Tibial artery (tissue), 4 donors: ENCODE measurements at regions not wholly inside any gene's neighbourhood (a gene's known extent, or its start where the extent isn't known, plus 50 kb on each side); places are given as distances from the start of the nearest gene placed in this dataset.

Source experiments
- DNase-seq, 2 donors: peaks; one replicate each; pipeline ENCODE4 v3.0.0-alpha.2; 2019
- H3K27ac ChIP-seq, 2 donors: fragments of 200-600 bp; sonication (generic) in 1 of 2; 1 replicate in 1 of 2; 2 replicates in 1 of 2; pipeline ENCODE4 v1.5.1; 2018 to 2019; ENCODE audit warnings: mild to moderate bottlenecking in 1 of 2
- H3K27me3 ChIP-seq, 2 donors: fragments of 200-600 bp; sonication (generic) in 1 of 2; one replicate each; pipeline versions ENCODE4 v1.5.1 to v1.6.0; 2016 to 2019
- H3K36me3 ChIP-seq, 3 donors: fragments of 200-600 bp; sonication (generic) in 2 of 3; one replicate each; pipeline ENCODE4 v1.5.1; 2016 to 2019; ENCODE audit warnings: mild to moderate bottlenecking in 2 of 3
- H3K4me1 ChIP-seq, 4 donors: fragments of 200-600 bp; sonication (generic) in 2 of 4; 1 replicate in 3 of 4; 2 replicates in 1 of 4; pipeline ENCODE4 v1.5.1; 2016 to 2019
- H3K4me3 ChIP-seq, 2 donors: fragments of 200-600 bp; sonication (generic) in 1 of 2; 1 replicate in 1 of 2; 2 replicates in 1 of 2; pipeline ENCODE4 v1.5.1; 2018 to 2019; ENCODE audit warnings: mild to moderate bottlenecking in 2 of 2
- H3K9me3 ChIP-seq, 3 donors: fragments of 200-600 bp; sonication (generic) in 1 of 3; one replicate each; pipeline ENCODE4 v1.5.1; 2016 to 2019
- intact Hi-C: fragments of 100-400 bp; cut with DNase I; formaldehyde crosslinking; loops from one replicate; pipeline ENCODE4 v1.15.0; 2023; ENCODE audit warnings: low total_unique reads
- TF ChIP-seq, protein P1 (sequence below), 2 experiments: fragments of 200-600 bp in 1 of 2; fragments of 450-650 bp in 1 of 2; IDR thresholded peaks; one replicate each; pipeline ENCODE4 v1.5.1; 2017 to 2019; ENCODE audit warnings: antibody characterized with exemption in 2 of 2, mild to moderate bottlenecking in 1 of 2, moderate library complexity in 1 of 2

DNA sequence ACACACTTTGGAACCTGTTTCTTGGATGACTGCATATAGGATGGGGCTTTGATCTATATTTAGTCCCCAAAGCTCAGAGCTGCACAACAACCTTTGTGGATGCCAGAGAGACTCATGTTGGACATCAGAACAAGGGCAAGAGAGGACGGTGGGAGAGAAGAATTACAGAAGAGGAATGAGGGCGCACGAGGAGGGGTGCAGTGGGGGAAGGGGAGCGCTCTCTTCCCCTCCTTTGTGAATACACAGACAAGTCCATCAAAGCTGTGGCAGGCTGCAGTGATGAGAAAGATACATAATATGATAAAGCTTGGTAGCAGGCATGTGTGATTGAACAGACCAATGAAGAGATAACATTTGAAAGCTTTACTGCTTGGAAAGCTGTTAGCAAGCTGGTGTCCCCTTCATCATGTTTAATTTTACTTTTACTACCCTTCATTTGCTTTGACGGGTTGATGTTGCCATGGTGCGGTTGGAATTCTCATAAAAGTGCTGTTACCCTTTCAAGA is 857.8 kb downstream of the KCNMA1 start:
- intact Hi-C loops = no loop called here
- peak overlapping the region in 1 of 2 donors; percentile 43 for H3K27ac ChIP-seq
- no peaks in the 10 kb centered on the region for H3K36me3 ChIP-seq
- H3K27me3 ChIP-seq = no peaks in the 10 kb centered on the region
- peaks cover 0 to 3% (median 0%) of the 10 kb centered on the region in 3 donors for H3K9me3 ChIP-seq
- TF ChIP-seq, protein P1, sequence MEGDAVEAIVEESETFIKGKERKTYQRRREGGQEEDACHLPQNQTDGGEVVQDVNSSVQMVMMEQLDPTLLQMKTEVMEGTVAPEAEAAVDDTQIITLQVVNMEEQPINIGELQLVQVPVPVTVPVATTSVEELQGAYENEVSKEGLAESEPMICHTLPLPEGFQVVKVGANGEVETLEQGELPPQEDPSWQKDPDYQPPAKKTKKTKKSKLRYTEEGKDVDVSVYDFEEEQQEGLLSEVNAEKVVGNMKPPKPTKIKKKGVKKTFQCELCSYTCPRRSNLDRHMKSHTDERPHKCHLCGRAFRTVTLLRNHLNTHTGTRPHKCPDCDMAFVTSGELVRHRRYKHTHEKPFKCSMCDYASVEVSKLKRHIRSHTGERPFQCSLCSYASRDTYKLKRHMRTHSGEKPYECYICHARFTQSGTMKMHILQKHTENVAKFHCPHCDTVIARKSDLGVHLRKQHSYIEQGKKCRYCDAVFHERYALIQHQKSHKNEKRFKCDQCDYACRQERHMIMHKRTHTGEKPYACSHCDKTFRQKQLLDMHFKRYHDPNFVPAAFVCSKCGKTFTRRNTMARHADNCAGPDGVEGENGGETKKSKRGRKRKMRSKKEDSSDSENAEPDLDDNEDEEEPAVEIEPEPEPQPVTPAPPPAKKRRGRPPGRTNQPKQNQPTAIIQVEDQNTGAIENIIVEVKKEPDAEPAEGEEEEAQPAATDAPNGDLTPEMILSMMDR (IDR thresholded peaks at IDR 0.05) = no peak
- H3K4me3 ChIP-seq = no peak overlapping the region
- DNase-seq = no peak
- H3K4me1 ChIP-seq = peaks cover 0 to 10% (median 0%) of the 10 kb centered on the region in 4 donors

DNA sequence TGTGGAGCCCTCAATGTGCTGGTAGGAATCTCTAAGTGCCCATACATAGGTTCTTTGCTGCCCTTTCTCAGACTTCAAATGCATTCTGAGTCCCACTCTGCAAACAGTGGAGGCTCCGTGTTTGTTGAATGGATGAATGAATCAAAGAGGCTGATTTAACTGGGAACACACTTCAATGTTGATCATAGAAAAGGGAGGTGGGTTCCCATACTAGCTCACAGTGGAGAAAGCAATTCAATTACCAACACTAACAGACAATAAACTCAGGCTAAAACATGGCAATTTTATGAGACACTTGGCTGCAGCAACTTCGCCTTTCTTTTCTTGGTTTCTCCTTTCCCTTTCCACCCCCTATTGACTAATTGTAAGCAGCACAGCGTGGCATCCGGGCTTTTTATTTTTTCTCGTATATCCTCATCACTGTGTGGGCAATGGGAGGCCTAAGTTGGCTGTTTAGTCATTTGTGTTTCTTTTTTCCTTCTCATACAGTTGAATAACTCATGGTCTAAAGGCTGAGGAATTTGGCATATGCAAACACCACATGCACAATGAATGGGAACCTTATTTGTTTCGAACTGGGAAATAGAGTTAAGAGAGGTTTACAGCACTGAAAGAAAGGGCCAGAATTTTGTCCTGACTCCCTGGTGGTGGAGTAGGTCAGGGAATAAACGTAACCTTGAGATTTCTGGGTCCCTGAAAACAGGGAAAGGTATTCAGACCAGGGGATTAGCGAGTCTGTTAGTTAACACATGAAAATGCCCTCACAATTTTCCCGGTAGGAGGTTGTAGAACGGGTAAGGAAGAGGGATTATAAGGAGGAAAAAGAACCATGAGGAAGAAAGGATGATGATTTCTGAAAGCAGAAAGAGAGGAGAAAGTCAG is 858.5 kb downstream of the KCNMA1 start:
- Histone ChIP-seq H3K4me1 (peaks cover 0 to 10% (median 0%) of the 10 kb centered on the region in 4 donors), H3K27me3 (no peaks in the 10 kb centered on the region), H3K9me3 (peaks cover 0 to 3% (median 0%) of the 10 kb centered on the region in 3 donors), H3K27ac (peak overlapping the region in 1 of 2 donors; percentile 43), H3K36me3 (no peaks in the 10 kb centered on the region), H3K4me3 (no peak overlapping the region)
- TF ChIP-seq, protein P1 (IDR thresholded peaks at IDR 0.05) = peak in 1 of 2 experiments; percentile 9
- no peak for DNase-seq
- intact Hi-C loops = no loop called here

DNA sequence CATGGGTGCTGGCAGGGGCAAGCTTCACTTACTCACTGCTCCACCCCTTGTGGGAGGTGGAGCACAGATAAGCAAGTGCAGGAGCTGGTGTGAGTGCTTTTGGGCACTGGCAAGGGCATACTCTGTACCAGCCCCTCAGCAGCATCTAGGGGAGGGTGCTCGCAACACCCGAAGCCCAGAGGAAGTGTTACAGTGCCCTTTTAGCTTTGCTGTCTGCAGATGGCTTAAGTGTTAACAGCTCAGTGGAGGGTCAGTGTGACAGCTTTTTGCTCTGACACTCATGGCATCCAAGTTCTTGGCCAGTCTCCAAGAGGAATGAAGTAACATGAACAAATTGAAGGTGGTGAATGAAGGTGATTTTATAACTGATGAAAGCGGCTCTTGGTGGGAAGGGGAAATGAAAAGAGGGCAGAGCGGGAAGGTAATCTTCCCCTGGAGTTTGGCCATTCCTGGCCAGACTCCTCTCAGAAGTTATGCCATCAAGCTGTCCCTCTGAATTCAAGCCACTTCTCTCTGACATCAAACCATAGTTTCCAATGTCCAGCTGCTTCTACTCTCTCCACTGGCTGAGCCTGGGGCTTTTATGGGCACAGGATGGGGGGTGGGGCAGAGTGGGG is 862.5 kb downstream of the KCNMA1 start:
- DNase-seq = no peak

DNA sequence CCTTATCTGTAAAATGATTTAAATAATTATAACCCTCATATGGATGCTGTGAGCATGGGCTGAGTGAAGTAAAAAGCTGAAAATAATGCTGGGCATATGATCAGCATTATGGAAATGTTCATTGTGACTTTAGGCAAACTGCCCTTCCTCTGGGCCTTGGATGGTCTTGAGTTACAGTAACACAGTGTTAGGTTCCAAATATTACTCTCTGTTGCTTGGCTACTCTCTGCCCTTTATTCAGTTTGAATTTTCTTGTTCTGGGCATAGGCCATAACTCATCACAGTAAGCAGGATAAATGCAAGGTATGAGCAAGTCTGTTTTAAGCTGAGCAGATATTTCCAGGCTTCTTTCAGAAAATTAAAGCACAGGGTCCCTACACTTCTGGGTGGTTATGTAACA is 868.0 kb downstream of the KCNMA1 start:
- intact Hi-C loops = no loop called here

More for the DNA sequence above, 862.5 kb downstream of the KCNMA1 start:
- Histone ChIP-seq H3K27me3 (no peaks in the 10 kb centered on the region), H3K4me3 (no peak overlapping the region), H3K4me1 (peaks cover 0 to 10% (median 0%) of the 10 kb centered on the region in 4 donors), H3K27ac (no peak overlapping the region), H3K9me3 (peaks cover 0 to 3% (median 0%) of the 10 kb centered on the region in 3 donors), H3K36me3 (no peaks in the 10 kb centered on the region)
- intact Hi-C loops = no loop called here
- TF ChIP-seq, protein P1 (IDR thresholded peaks at IDR 0.05) = no peak

DNA sequence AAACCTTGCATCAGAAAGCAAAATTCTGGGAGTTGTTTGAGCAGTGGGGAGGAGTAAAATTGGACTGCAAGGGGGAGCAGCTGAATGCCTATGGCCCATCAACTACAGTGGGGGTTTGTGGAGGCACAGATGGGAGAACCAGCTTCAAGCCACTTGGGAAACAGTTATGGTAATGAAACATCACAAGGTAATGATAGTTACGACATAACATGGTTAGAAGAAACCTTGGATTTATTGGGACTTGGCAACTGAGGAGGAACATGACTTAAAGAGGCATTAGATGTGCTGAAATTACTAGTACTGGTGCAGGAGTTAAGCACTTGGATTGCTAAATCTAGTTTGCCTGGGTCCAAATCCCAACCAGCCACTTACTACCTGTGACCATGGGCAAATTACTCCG is 868.4 kb downstream of the KCNMA1 start:
- H3K27me3 ChIP-seq = no peaks in the 10 kb centered on the region
- no peaks in the 10 kb centered on the region for H3K4me1 ChIP-seq
- no peak for DNase-seq
- intact Hi-C loops = no loop called here
- no peaks in the 10 kb centered on the region for H3K36me3 ChIP-seq
- TF ChIP-seq, protein P1 (IDR thresholded peaks at IDR 0.05) = no peak
- no peaks in the 10 kb centered on the region for H3K9me3 ChIP-seq
- H3K4me3 ChIP-seq = no peak overlapping the region
- no peak overlapping the region for H3K27ac ChIP-seq

More for the DNA sequence above, 868.0 kb downstream of the KCNMA1 start:
- TF ChIP-seq, protein P1 (IDR thresholded peaks at IDR 0.05) = no peak
- Histone ChIP-seq H3K4me3 (no peak overlapping the region), H3K27me3 (no peaks in the 10 kb centered on the region), H3K9me3 (no peaks in the 10 kb centered on the region), H3K27ac (no peak overlapping the region), H3K4me1 (no peaks in the 10 kb centered on the region), H3K36me3 (no peaks in the 10 kb centered on the region)
- no peak for DNase-seq
